Colonic mucosa (tissue), 4 donors: ENCODE measurements at regions not wholly inside any gene's neighbourhood (a gene's known extent, or its start where the extent isn't known, plus 50 kb on each side); places are given as distances from the start of the nearest gene placed in this dataset.

Source experiments
- DNase-seq: peaks from one replicate; pipeline ENCODE4 v3.0.0-alpha.2; 2020
- H3K27ac ChIP-seq: fragments of 200-600 bp; one replicate; pipeline ENCODE4 v1.8.0; 2021
- H3K27me3 ChIP-seq: fragments of 200-600 bp; one replicate; pipeline ENCODE4 v1.8.0; 2021
- H3K36me3 ChIP-seq: fragments of 200-600 bp; one replicate; pipeline ENCODE4 v1.8.0; 2021
- H3K4me1 ChIP-seq: fragments of 200-600 bp; one replicate; pipeline ENCODE4 v1.8.0; 2021; ENCODE audit warnings: mild to moderate bottlenecking
- H3K4me3 ChIP-seq: fragments of 200-600 bp; one replicate; pipeline ENCODE4 v1.8.0; 2021
- H3K9ac ChIP-seq, 2 donors: one replicate each; pipeline ENCODE4 v1.7.0; 2013; ENCODE audit warnings: control low read depth in 2 of 2, low read depth in 2 of 2, low read length in 2 of 2
- H3K9me3 ChIP-seq: fragments of 200-600 bp; one replicate; pipeline ENCODE4 v1.8.0; 2021
- CTCF ChIP-seq: fragments of 200-600 bp; IDR thresholded peaks from one replicate; pipeline ENCODE4 v1.8.0; 2022; ENCODE audit warnings: antibody characterized with exemption, mild to moderate bottlenecking
- intact Hi-C: fragments of 100-400 bp; cut with DNase I; formaldehyde crosslinking; loops from one replicate; pipeline ENCODE4 v1.14.1; 2022
- donor health status: healthy.
- donor health status: DM: no; HTN: no; CAD: no.
- donor health status: DM: no; HTN: no; CAD: no.

DNA sequence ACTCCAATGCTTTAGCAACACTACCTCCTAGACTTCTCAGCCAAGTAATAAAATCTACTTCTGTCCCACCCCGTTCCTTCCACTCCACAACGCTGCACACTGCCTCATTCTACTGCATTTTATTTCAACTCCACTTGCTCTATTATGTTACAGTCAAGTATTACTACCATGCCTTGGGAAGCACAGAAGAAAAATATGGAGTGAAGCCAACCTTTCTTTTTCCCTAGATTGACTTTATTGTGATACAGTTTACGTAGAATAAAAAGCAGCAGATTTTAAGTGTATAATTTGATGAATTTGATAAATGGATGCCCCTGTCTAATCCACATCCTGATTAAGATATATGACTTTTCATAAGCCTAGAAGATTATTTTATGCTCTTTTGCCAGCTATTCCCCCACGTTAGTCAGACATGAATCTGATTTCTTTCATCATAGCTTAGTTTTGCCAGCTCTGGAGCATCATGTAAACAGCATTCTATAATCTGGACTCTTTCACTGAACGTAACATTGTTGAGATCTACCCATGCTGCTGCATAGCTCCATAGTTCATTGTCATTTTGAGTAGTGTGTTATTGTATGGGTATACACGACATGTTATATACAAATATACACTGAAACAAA, 676.8 kb upstream of the RAB6C start:
- H3K27me3 ChIP-seq = no peaks in the 10 kb centered on the region
- H3K27ac ChIP-seq = no peak overlapping the region
- TF ChIP-seq CTCF = no peak
- H3K36me3 ChIP-seq = no peaks in the 10 kb centered on the region
- no peak for DNase-seq
- no peak overlapping the region for H3K9ac ChIP-seq
- H3K4me1 ChIP-seq = no peaks in the 10 kb centered on the region
- no peaks in the 10 kb centered on the region for H3K9me3 ChIP-seq
- intact Hi-C loops = no loop called here
- no peak overlapping the region for H3K4me3 ChIP-seq

- Histone ChIP-seq H3K4me3 (no peak overlapping the region), H3K9ac (no peak overlapping the region), H3K36me3 (no peaks in the 10 kb centered on the region), H3K27ac (no peak overlapping the region), H3K27me3 (no peaks in the 10 kb centered on the region), H3K4me1 (no peaks in the 10 kb centered on the region), H3K9me3 (no peaks in the 10 kb centered on the region)
- intact Hi-C loops = no loop called here
- TF ChIP-seq CTCF = no peak
- no peak for DNase-seq
These were observed 665.3 kb upstream of the RAB6C start for GRCh38 chr2:129314120-129314519.

GRCh38 chr2:129318581-129319421, 660.7 kb upstream of the RAB6C start:
- no peak for TF ChIP-seq CTCF
- intact Hi-C loops = no loop called here
- H3K4me3 ChIP-seq = no peak overlapping the region
- no peak overlapping the region for H3K27ac ChIP-seq
- no peaks in the 10 kb centered on the region for H3K9me3 ChIP-seq
- no peaks in the 10 kb centered on the region for H3K27me3 ChIP-seq
- no peaks in the 10 kb centered on the region for H3K4me1 ChIP-seq
- no peaks in the 10 kb centered on the region for H3K36me3 ChIP-seq
- no peak overlapping the region for H3K9ac ChIP-seq
- DNase-seq = no peak

GRCh38 chr2:129319422-129319717, 660.1 kb upstream of the RAB6C start:
- intact Hi-C loops = no loop called here
- DNase-seq = no peak
- H3K9me3 ChIP-seq = no peaks in the 10 kb centered on the region
- H3K4me1 ChIP-seq = no peaks in the 10 kb centered on the region
- H3K36me3 ChIP-seq = no peaks in the 10 kb centered on the region
- no peak for TF ChIP-seq CTCF
- H3K27ac ChIP-seq = no peak overlapping the region
- H3K4me3 ChIP-seq = no peak overlapping the region
- H3K9ac ChIP-seq = no peak overlapping the region
- H3K27me3 ChIP-seq = no peaks in the 10 kb centered on the region

- no peaks in the 10 kb centered on the region for H3K9me3 ChIP-seq
- intact Hi-C loops = no loop called here
- no peak overlapping the region for H3K4me3 ChIP-seq
- TF ChIP-seq CTCF = no peak
- no peaks in the 10 kb centered on the region for H3K36me3 ChIP-seq
- no peaks in the 10 kb centered on the region for H3K4me1 ChIP-seq
- no peak overlapping the region for H3K27ac ChIP-seq
- no peak for DNase-seq
- H3K27me3 ChIP-seq = no peaks in the 10 kb centered on the region
- no peak overlapping the region for H3K9ac ChIP-seq
These were observed 659.2 kb upstream of the RAB6C start for GRCh38 chr2:129320288-129320687.
